ENCODE measurements at regions not wholly inside any gene's neighbourhood (a gene's known extent, or its start where the extent isn't known, plus 50 kb on each side); places are given as distances from the start of the nearest gene placed in this dataset.
"Not testable (repeated sequence)": the region's sequence is repeated elsewhere in the genome, so short reads cannot be mapped to it uniquely, and the experiment has no call there.

DNA sequence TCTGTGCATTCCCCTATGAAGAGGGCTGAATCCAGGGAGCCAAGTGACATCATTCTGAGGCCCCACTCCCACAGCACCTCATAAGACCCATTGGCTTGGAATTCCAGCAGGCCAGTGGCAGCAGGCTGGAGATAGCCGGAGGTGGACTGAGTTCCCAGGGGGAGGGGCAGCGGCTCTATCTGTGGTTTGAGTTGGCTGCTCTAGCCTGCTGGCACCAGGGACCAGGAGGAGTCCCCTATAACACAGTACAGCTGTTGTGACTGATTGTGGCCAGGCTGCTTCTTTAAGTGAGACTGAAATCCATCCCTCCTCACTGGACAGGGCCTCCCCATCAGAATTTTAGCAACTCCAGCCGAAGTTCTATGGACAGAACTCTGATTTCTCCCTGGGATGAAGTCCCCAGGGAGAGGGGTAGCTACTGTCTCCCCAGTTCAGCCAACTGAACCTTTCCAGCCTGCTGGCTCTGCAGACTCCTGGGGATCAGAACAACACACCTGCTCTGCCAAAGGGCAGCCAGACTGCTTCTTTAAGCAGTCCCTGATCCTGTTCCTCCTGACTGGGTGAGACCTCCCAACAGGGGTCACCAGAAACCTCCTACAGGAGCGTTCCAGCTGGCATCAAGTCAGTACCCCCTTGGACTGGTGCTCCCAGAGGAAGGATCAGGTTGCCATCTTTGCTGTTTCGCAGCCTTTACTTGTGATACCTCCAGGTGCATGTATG, 4214.8 kb upstream of the OR11H1 start:
- CTCF ChIA-PET; POLR2A ChIA-PET; DNase-seq (ENCODE audit: extremely low spot score): not testable (repeated sequence)

- CTCF ChIA-PET; DNase-seq (ENCODE audit: extremely low spot score); POLR2A ChIA-PET: not testable (repeated sequence)
Observed at GRCh38 chr22:11318633-11319032, 4209.4 kb upstream of the OR11H1 start.

GRCh38 chr22:11324439-11325037, 4203.5 kb upstream of the OR11H1 start:
- DNase-seq (ENCODE audit: extremely low spot score); POLR2A ChIA-PET; CTCF ChIA-PET: not testable (repeated sequence)

DNA sequence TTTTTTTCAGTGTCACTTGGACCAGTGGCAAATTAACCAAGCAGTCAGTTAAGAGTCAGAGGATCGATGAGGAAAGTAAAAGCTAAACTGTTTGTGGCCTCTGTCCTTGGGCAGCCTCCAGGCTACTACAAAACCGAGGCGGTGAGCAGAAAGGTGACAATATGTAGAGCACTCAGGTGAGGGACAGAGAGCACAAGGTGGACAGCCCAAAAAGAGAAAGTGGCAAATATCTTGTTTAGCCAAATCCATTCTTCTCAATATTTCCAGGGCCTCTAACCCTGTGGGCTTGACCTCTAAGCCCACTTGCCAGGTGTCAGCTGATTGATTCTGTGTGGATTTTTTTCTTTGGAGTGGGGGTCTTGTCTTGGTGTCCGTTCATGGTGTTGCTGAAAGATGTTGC, 4202.2 kb upstream of the OR11H1 start:
- CTCF ChIA-PET = no interaction called here
- DNase-seq (ENCODE audit: extremely low spot score) = no peak
- TF ChIP-seq ARNT (IDR thresholded peaks at IDR 0.05) (no peak), FOXM1 (IDR thresholded peaks at IDR 0.05; ENCODE audit: borderline replicate concordance) (no peak), HDGF (IDR thresholded peaks at IDR 0.05; ENCODE audit: borderline replicate concordance) (no peak), NFRKB (IDR thresholded peaks at IDR 0.05) (no peak), ZNF384 (IDR thresholded peaks at IDR 0.05) (no peak), CTBP1 (IDR thresholded peaks at IDR 0.05; ENCODE audit: borderline replicate concordance) (no peak)
- POLR2A ChIA-PET = no interaction called here

DNA sequence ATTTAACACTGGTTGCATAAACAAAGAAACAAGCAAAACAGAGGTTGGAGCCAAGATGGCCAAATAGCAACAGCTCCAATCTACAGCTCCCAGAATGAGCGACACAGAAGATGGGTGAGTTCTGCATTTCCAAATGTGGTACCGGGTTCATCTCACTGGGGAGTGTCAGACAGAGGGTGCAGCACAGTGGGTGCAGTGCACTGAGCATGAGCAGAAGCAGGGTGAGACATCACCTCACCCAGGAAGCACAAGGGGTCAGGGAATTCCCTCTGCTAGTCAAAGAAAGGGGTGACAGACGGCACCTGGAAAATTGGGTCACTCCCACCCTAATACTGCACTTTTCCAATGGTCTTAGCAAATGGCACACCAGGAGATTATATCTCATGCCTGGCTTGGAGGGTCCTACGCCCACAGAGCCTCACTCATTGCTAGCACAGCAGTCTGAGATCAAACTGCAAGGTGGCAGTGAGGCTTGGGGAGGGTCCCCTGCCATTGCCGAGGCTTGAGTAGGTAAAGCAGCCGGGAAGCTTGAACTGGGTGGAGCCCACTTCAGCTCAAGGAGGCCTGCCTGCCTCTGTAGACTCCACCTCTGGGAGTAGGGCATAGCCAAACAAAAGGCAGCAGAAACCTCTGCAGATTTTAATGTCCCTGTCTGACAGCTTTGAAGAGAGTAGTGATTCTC, 4186.5 kb upstream of the OR11H1 start:
- DNase-seq (ENCODE audit: extremely low spot score); CTCF ChIA-PET; POLR2A ChIA-PET: not testable (repeated sequence)

GRCh38 chr22:11351181-11351580, 4176.8 kb upstream of the OR11H1 start:
- CTCF ChIA-PET; DNase-seq (ENCODE audit: extremely low spot score); POLR2A ChIA-PET: not testable (repeated sequence)

- DNase-seq (ENCODE audit: extremely low spot score); POLR2A ChIA-PET: not testable (repeated sequence)
Observed at GRCh38 chr22:11352287-11352686, 4175.7 kb upstream of the OR11H1 start.

GRCh38 chr22:11360632-11361031, 4167.4 kb upstream of the OR11H1 start:
- DNase-seq (ENCODE audit: extremely low spot score) = no peak
- no peak for TF ChIP-seq BHLHE40 (IDR thresholded peaks at IDR 0.05; ENCODE audit: borderline replicate concordance)
- no peak for TF ChIP-seq ZNF384 (IDR thresholded peaks at IDR 0.05)
- TF ChIP-seq, protein P1, sequence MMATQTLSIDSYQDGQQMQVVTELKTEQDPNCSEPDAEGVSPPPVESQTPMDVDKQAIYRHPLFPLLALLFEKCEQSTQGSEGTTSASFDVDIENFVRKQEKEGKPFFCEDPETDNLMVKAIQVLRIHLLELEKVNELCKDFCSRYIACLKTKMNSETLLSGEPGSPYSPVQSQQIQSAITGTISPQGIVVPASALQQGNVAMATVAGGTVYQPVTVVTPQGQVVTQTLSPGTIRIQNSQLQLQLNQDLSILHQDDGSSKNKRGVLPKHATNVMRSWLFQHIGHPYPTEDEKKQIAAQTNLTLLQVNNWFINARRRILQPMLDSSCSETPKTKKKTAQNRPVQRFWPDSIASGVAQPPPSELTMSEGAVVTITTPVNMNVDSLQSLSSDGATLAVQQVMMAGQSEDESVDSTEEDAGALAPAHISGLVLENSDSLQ (IDR thresholded peaks at IDR 0.05) = no peak
- TF ChIP-seq FOXA1 (IDR thresholded peaks at IDR 0.05) = no peak
- TF ChIP-seq NFRKB (IDR thresholded peaks at IDR 0.05) = no peak
- TF ChIP-seq LEF1 (IDR thresholded peaks at IDR 0.05; ENCODE audit: borderline replicate concordance) = no peak
- no peak for TF ChIP-seq SUZ12 (IDR thresholded peaks at IDR 0.05)
- TF ChIP-seq FOXM1 (IDR thresholded peaks at IDR 0.05; ENCODE audit: borderline replicate concordance) = no peak
- no peak for TF ChIP-seq HDGF (IDR thresholded peaks at IDR 0.05; ENCODE audit: borderline replicate concordance)
- no peak for TF ChIP-seq ELF4 (IDR thresholded peaks at IDR 0.05)
- no peak for TF ChIP-seq TARDBP (IDR thresholded peaks at IDR 0.05)
- TF ChIP-seq CTBP1 (IDR thresholded peaks at IDR 0.05; ENCODE audit: borderline replicate concordance) = no peak
- TF ChIP-seq ARNT (IDR thresholded peaks at IDR 0.05) = no peak
- TF ChIP-seq FOXK2 (IDR thresholded peaks at IDR 0.05) = no peak
- TF ChIP-seq L3MBTL2 (conservative IDR thresholded peaks at IDR 0.05) = no peak
- TF ChIP-seq SP1 (IDR thresholded peaks at IDR 0.05) = no peak
- ChIA-PET POLR2A (no interaction called here), CTCF (no interaction called here)

More at GRCh38 chr22:11352287-11352686, 4175.7 kb upstream of the OR11H1 start:
- CTCF ChIA-PET = not testable (repeated sequence)

GRCh38 chr22:11361496-11361895, 4166.5 kb upstream of the OR11H1 start:
- DNase-seq (ENCODE audit: extremely low spot score); CTCF ChIA-PET: not testable (repeated sequence)

GRCh38 chr22:11369612-11370307, 4158.2 kb upstream of the OR11H1 start:
- POLR2A ChIA-PET; DNase-seq (ENCODE audit: extremely low spot score); CTCF ChIA-PET: not testable (repeated sequence)

More at GRCh38 chr22:11361496-11361895, 4166.5 kb upstream of the OR11H1 start:
- POLR2A ChIA-PET = not testable (repeated sequence)

GRCh38 chr22:11370311-11370710, 4157.7 kb upstream of the OR11H1 start:
- POLR2A ChIA-PET; DNase-seq (ENCODE audit: extremely low spot score); CTCF ChIA-PET: not testable (repeated sequence)

All from HEK293T (cell line).